Medulla oblongata (tissue), 1 donor: ENCODE measurements at regions not wholly inside any gene's neighbourhood (a gene's known extent, or its start where the extent isn't known, plus 50 kb on each side); places are given as distances from the start of the nearest gene placed in this dataset.
"Not testable (repeated sequence)": the region's sequence is repeated elsewhere in the genome, so short reads cannot be mapped to it uniquely, and the experiment has no call there.

Experiments used
- DNase-seq: peaks from one replicate; pipeline ENCODE4 v3.0.0-alpha.2; 2015; ENCODE audit errors: extremely low spot score

GRCh38 chr7:21317966-21318915 is 109.6 kb upstream of the SP4 start:
- DNase-seq: no peak

GRCh38 chr7:21318916-21319270 is 109.0 kb upstream of the SP4 start:
- DNase-seq: no peak

GRCh38 chr7:21326241-21326640 is 101.6 kb upstream of the SP4 start:
- DNase-seq: no peak

- DNase-seq: no peak
Measured at GRCh38 chr7:21326921-21327320, 101.0 kb upstream of the SP4 start.

DNA sequence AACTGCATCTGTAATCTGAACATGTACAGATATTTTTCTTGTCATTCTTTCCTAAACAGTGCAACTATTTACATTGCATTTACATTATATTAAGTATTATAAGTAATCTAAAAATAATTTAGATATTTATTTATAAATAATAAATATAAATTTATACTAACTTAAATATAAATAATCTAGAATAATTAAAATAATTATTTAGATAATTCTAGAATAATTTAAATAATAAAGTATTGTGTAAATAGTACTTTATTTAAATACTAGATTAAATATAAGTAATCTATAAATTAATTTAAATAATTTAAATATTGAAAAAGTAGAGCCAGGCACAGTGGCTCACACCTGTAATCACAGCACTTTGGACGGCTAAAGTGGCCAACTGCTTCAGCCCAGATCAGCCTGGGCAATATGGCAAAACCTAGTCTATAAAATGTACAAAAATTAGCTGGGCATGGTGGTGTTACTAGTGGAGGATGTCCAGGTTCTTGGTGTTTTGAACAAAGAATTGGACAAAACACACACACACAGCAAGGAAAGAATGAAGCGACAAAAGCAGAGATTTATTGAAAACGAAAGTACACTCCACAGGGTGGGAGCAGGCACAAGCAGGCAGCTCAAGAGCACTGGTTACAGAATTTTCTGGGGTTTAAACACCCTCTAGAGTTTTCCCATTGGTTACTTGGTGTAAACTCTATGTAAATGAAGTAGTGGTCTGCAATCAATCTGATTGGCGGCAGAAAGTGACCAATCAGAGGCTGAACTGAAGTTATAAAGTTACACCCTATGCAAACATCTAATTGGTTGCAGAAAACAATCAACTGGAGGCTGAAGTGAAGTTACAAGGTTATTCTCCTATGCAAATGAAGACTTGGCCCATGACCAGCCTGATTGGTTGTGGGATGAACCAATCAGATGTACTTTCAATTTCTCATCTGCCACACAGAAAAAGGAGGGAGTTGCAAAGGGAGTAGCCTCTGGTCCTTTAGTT is 100.2 kb upstream of the SP4 start:
- DNase-seq: no peak

DNA sequence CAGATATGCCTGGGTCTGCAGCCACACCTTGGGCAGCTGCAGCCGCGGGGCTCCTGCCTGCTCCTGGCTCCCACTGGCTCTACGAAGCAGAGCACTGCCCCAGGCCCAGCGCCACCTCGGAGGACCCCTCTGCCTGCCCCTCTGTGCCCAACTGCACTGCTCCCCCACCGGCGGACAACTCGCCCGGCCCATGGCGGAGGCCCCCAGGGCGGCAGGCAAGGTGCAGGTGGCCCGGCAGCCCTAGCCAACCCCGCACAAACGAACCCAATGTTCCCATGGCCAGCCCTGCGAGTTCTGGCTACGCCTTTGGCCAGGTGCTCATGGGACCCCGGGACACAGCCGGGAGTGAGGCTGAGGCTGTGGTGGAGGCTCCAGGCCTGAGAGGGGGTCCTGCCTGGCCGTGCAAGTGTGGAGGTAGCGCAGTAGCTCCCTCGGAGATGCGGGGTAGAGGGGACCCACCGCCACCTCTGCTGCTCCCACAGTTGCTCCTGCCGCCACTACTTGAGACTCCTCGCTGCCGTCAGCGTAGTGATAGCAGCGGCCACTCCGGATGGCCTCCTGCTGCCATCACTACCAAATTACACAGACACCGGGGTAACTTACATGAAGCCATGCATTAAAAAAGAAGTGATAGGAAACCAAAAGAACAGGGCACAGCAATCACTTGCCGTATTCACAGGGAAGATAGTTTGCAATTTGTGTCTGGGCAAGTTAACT is 97.3 kb upstream of the SP4 start:
- DNase-seq: no peak

- no peak for DNase-seq
Measured at GRCh38 chr7:21334906-21335305, 93.0 kb upstream of the SP4 start.

- no peak for DNase-seq
Measured at GRCh38 chr7:21336743-21337142, 91.1 kb upstream of the SP4 start.

DNA sequence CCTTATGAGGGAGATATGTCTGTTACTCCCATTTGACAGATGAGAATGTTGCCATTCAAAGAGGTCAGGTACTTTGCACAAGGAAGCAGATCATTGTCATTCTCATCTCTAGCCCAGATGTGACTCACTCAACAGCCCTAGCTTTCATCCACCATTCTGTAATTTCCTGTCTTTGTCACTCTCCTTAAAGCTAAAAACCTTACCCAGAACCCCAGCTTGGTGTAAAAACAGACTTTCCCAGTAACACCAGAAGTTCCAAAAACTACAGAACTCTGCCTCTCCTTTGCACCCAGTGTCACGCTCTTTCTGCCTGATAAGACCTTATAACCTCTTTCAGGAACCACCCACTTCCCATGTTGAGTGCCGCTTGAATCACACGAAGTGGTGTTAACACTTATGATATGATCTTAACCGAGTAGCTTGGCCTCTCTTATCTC is 89.1 kb upstream of the SP4 start:
- DNase-seq: no peak

DNA sequence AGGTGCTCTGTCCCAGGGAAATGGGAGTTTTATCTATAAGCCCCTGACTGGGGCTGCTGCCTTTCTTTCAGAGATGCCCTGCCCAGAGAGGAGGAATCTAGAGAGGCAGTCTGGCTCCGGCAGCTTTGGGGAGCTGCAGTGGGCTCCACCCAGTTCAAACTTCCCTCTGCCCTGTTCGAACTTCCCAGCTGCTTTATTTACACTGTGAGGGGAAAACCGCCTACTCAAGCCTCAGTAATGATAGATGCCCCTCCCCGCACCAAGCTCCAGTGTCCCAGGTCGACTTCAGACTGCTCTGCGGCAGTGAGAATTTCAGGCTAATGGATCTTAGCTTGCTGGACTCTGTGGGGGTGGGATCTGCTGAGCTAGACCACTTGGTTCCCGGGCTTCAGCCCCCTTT is 83.0 kb upstream of the SP4 start:
- not testable (repeated sequence) for DNase-seq

GRCh38 chr7:21345361-21345760 is 82.5 kb upstream of the SP4 start:
- DNase-seq: no peak

DNA sequence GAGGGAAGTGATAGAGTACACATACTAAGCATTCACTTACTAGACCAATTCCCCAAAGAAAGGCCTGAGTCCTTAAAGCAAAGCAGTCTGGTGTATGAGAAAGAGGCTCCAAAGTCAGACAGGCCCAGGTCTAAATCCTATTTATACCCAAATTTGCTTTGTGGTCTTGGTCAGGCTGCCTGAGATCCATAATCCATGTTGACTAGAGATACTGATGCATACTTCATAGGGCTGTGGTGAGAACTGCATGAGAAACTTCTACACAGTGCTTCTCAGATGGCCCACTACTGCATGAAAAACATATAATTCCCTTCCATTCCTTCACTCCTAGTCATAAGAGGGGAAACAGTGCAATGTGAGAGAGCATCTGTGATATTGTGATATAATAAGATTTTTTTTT is 81.6 kb upstream of the SP4 start:
- no peak for DNase-seq

GRCh38 chr7:21352540-21353387 is 75.1 kb upstream of the SP4 start:
- DNase-seq: peak; percentile 75

DNA sequence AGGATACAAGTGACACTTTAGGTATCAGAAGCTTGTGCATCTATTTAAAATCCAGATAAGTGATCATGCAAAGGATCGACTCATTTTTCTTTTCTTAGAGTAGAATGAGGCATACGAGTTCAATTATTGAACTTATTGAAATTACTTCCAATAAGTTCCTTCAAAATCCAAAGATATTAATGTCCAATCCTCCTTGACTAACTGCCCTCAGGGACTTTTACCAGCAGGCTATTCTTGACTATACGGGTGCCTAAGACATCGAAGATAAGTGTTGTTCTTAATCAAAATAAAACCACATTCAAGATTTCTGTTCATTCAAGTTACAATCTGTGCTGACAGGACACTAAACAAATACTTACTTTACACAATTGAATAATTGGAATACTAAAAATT is 74.5 kb upstream of the SP4 start:
- DNase-seq: no peak

GRCh38 chr7:21354284-21354683 is 73.6 kb upstream of the SP4 start:
- no peak for DNase-seq

DNA sequence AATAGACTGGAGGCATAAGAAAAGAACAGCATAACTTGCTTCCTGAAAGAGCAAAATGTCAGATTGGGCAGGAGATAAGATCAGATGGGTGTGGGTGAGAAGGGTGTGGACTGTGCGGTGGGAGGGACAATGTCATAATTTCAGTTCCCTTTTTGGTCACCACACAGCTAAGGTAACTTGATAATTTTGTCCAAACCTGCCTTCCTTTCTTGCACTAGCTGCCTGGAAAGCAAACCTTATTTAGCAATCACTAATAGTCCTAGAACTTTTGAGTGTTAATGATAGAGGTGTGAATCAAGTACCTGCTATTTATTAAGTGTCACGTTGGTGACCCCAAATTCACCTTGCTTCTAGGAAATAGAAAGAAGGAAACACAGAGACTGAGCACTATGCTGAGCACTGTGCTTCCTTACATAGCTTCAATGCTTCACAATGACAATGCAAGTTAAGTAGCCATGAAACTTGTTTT is 72.4 kb upstream of the SP4 start:
- DNase-seq: no peak

- DNase-seq: no peak
Measured at GRCh38 chr7:21356616-21357015, 71.3 kb upstream of the SP4 start.

DNA sequence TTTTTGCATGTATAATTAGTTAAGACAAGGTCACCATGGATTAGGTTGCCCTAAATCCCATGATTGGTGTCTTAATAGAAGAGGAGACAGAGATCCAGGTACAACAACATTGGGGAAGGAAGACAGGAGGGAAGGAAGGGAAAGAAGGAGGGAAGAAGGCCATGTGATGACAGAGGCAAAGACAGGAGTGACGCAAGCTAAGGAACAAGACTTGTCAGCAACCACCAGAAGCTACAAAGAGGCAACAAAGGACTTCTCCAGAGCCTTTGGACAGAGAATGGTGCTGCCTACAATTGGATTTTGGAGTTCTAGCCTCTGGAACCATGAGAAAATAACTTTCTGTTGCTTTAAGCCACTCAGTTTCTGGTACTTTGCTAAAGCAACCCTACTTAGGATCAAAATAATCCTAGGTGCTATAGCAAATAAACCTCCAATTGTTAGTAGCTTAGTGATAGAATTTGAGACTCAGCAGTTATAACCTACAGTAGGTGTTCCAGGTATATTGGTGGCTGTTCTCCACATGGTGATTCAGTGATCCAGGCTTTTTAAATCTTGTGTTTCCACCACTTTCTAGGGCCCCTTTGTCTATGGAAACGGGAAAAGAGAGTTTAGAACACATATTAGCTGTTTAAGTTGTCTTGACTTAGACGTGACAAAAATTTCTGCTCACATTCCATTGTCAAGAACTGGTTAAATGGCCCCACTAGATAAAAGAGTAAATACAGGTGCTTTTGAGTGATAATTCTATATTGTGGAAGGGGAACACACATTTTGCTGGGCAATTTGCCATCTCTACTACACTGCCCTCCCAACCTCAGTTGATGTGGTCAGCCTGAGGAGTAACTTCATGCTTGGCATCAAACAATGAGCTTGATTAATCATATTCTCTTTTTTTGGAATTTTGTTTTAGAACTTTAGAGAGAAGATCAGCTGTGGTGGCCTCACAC is 70.5 kb upstream of the SP4 start:
- DNase-seq: no peak

DNA sequence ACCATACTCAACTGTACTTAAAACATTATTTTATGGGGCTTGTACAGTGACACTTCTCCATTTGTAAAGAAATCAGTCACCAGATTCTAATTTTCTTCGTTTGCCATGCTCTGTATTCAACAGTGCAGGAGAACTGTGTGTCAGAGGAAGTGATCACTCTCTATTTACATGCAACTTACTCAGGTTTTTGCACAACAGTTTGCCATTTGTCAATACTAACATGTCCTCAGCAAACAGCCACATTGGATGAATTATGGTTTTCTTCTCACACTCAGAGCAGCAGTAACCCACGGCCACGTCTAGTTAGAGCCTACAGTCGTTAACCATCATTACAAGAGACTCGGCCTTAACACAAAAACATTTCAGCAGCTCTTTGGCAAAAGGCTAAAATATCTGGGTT is 69.2 kb upstream of the SP4 start:
- DNase-seq: no peak

GRCh38 chr7:21359163-21359562 is 68.7 kb upstream of the SP4 start:
- no peak for DNase-seq
